ENCODE measurements at regions not wholly inside any gene's neighbourhood (a gene's known extent, or its start where the extent isn't known, plus 50 kb on each side); places are given as distances from the start of the nearest gene placed in this dataset.

DNA sequence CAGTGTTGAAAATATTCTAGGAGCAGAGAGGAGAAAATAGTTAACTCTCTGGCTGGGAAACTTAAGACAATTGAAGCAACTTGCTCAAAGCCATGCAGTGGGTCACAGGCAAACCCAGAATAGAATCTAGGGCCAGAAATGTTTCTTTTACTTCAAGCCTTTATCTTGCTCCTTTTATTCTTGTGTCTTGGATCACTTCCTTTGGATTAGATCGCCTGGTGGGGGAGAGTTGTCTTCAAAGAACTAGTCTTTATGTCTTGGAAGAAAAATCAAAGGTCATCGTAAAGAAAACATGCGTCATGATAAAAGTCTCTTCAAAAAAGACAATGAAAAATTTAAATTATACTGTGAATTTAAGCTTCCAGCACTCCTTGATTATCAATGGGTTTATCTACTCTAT lies 493.6 kb upstream of the USP24 start:
- 62% methylated on average over 3 of the region's 3 CpGs for whole genome bisulfite sequencing (ENCODE audit: insufficient coverage, low coverage, low lambda C conversion rate, missing lambda C conversion rate)
- Histone ChIP-seq H3K4me1 (no peaks in the 10 kb centered on the region), H3K27me3 (no peaks in the 10 kb centered on the region), H3K9me3 (no peaks in the 10 kb centered on the region), H3K36me3 (no peaks in the 10 kb centered on the region), H3K4me3 (no peak overlapping the region), H3K27ac (no peak overlapping the region)
- intact Hi-C loops (cut with DNase I): no loop called here
- DNase-seq (no peak), ATAC-seq (no peak)
- TF ChIP-seq, protein P1, sequence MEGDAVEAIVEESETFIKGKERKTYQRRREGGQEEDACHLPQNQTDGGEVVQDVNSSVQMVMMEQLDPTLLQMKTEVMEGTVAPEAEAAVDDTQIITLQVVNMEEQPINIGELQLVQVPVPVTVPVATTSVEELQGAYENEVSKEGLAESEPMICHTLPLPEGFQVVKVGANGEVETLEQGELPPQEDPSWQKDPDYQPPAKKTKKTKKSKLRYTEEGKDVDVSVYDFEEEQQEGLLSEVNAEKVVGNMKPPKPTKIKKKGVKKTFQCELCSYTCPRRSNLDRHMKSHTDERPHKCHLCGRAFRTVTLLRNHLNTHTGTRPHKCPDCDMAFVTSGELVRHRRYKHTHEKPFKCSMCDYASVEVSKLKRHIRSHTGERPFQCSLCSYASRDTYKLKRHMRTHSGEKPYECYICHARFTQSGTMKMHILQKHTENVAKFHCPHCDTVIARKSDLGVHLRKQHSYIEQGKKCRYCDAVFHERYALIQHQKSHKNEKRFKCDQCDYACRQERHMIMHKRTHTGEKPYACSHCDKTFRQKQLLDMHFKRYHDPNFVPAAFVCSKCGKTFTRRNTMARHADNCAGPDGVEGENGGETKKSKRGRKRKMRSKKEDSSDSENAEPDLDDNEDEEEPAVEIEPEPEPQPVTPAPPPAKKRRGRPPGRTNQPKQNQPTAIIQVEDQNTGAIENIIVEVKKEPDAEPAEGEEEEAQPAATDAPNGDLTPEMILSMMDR (IDR thresholded peaks at IDR 0.05): no peak
- TF ChIP-seq POLR2A (IDR thresholded peaks at IDR 0.05): no peak

DNA sequence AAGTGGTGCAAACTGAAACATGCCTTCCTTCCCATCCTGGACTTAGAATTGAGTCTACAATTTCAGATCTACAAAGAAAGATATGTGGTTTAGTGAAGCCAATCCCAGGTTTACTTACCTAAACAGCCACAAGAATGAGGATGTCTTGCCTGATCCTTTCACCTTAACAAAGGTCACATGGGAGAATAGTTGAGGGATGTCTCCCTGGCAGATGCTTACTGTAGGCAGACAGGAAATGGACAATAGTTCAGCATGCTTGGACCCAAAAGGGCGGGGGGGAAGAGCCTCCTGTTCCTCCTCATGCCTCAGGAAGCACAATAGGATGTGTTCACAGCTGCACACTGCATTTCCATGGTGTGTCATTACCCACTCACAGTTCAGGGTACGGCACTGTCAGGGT lies 492.7 kb upstream of the USP24 start:
- intact Hi-C loops (cut with DNase I): no loop called here
- TF ChIP-seq, protein P1 (IDR thresholded peaks at IDR 0.05): no peak
- no peak for TF ChIP-seq POLR2A (IDR thresholded peaks at IDR 0.05)

DNA sequence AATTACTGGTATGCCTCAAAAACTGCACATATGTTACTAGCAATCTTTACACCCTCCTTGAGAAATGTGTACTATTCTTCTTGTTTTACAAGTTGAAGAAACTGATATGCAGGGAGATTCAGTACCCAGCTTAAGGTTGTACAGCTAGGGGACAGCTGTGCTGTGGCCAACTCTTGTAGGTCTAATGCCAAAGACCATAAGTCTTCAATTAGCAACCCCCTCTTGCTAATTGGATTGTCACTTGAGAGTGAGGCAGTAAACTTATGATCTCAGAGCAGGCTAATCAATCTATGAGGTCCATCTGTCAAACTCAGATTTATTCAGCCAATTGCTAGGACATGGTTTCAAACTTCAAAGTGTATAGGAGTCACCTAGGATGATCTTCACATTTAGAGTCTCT lies 492.0 kb upstream of the USP24 start:
- intact Hi-C loops (cut with DNase I): no loop called here

More for the DNA sequence above, 492.7 kb upstream of the USP24 start:
- Histone ChIP-seq H3K27me3 (no peaks in the 10 kb centered on the region), H3K4me1 (no peaks in the 10 kb centered on the region), H3K9me3 (no peaks in the 10 kb centered on the region), H3K27ac (no peak overlapping the region), H3K4me3 (no peak overlapping the region), H3K36me3 (no peaks in the 10 kb centered on the region)
- DNase-seq (no peak), ATAC-seq (no peak)
- no CpG with 5 or more reads among the region's 2 CpGs for WGBS (ENCODE audit: insufficient coverage, low coverage, low lambda C conversion rate, missing lambda C conversion rate)

DNA sequence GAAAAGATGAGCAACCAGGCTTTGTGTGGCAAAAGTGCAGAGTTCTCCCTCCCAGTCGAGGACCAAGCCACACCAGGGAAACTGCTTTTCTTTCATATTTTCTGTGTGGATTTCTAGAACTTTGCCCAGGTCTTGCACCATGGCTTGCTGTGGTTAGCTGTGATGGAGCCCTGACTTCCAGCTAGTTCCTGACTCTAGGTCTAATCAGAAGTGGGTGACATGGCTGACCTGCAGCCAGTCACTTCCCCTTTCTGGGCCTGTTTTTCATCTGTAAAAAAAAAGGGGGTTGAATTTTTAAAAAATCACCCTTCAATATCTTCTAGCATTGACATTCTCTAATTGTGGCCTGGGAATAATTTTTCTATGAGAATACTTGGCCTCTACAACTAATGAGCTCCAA lies 491.2 kb upstream of the USP24 start:
- Histone ChIP-seq H3K4me3 (no peak overlapping the region), H3K36me3 (no peaks in the 10 kb centered on the region), H3K27me3 (no peaks in the 10 kb centered on the region), H3K4me1 (no peaks in the 10 kb centered on the region), H3K27ac (no peak overlapping the region), H3K9me3 (no peaks in the 10 kb centered on the region)
- no peak for ATAC-seq
- DNase-seq: no peak
- TF ChIP-seq POLR2A (IDR thresholded peaks at IDR 0.05): no peak
- TF ChIP-seq, protein P1 (IDR thresholded peaks at IDR 0.05): no peak
- WGBS (ENCODE audit: insufficient coverage, low coverage, low lambda C conversion rate, missing lambda C conversion rate): 71% methylated on average over 1 of the region's 1 CpG
- intact Hi-C loops (cut with DNase I): no loop called here

More for the DNA sequence above, 492.0 kb upstream of the USP24 start:
- Histone ChIP-seq H3K9me3 (no peaks in the 10 kb centered on the region), H3K4me3 (no peak overlapping the region), H3K27me3 (no peaks in the 10 kb centered on the region), H3K4me1 (no peaks in the 10 kb centered on the region), H3K36me3 (no peaks in the 10 kb centered on the region), H3K27ac (no peak overlapping the region)
- TF ChIP-seq, protein P1 (IDR thresholded peaks at IDR 0.05): no peak
- no peak for TF ChIP-seq POLR2A (IDR thresholded peaks at IDR 0.05)
- ATAC-seq (no peak), DNase-seq (no peak)

DNA sequence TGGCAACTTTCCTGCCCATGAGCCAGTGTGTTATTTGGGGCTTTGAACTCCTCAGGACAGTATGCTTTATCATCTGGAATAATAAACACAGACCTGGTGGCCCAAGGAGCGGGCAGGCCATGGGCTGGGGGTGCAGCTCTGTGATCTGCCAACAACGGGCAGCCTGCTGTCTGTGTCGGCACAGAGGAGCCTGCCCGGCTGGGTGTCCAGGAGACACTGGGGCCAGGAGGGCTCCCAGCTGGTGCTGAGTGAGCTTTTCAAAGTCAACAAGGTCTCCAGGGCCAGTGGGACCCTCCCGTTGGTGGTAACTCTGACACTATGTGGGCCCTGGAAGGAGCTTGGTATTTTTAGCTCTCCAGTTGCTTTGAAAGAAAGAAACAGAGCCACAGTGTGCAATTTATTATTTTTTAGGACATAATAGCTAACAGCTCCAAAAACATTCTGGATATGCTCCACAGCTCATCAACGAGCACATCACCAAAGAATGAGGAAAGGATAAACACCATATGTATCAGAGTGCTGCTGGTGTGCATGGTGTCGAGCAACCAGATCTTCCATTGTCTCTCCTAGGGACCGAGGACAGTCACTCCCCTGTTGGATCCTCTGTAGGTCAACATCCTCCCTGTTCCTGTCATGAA lies 488.7 kb upstream of the USP24 start:
- intact Hi-C loops (cut with DNase I): no loop called here
- WGBS (ENCODE audit: insufficient coverage, low coverage, low lambda C conversion rate, missing lambda C conversion rate): 58% methylated on average over 4 of the region's 8 CpGs
- Histone ChIP-seq H3K9me3 (no peaks in the 10 kb centered on the region), H3K36me3 (no peaks in the 10 kb centered on the region), H3K27me3 (no peaks in the 10 kb centered on the region), H3K4me3 (no peak overlapping the region), H3K4me1 (no peaks in the 10 kb centered on the region), H3K27ac (no peak overlapping the region)
- no peak for DNase-seq
- no peak for TF ChIP-seq POLR2A (IDR thresholded peaks at IDR 0.05)
- TF ChIP-seq, protein P1 (IDR thresholded peaks at IDR 0.05): no peak
- no peak for ATAC-seq
